HG03520 (cell line): ENCODE measurements at regions not wholly inside any gene's neighbourhood (a gene's known extent, or its start where the extent isn't known, plus 50 kb on each side); places are given as distances from the start of the nearest gene placed in this dataset.

Source experiments
- ATAC-seq: cut with Tn5 transposase; IDR thresholded peaks from one replicate; pipeline ENCODE4 v1.9.1; 2021; ENCODE audit warnings: mild to moderate bottlenecking, moderate library complexity; ENCODE audit not compliant: unreplicated experiment

DNA sequence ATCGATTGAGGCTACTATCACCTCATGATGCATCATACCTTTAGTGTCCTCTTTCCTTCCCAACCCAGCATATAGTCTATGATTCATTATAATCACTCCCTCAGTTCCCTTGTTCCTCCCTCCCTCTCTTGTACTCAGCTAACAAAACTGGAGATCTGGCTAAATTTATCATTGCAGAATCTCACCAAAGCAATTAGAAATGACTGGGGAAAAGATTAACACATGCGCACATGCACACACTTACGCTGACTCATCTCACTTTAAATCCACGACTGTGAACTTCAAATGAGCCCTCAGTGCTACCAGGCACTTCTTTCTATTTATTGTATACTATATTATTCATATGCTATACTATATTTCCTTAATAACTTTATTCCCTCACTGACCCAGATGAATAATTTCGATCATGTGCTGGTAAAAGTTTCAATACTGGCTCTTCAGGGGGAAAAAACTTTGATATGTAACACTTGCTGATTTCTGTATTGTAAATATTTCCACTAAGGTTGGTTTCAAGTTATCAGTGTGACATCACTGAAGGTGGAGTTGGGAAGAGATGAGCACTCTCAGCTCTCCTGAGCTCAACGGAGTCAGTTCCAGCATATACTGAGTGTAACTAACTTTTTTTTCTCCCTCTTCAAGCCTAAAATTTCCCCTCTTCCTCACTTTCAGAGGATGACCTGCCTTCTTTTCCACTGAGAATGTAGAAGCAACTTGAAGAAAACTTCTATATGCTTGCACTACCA, 613.7 kb upstream of the B3GALT2 start:
- ATAC-seq: no peak

DNA sequence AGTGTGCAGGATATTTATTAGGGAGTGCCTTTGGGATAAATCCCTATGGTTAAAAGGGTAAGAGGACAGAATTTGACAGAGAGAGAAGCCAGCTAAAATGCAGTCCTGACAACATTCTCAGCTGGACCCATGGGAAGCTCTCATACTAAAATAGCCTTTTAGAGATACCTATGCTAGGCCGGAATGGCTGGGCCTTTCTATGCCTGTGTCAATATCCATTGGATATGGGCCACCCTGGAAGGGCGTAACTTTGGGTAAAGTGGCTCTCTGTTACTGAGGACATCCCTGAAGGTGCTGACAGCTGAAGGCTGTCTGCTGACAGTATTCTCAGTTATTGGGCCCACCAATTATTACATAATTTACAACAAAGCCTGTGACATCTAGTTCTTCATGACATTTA, 613.0 kb upstream of the B3GALT2 start:
- ATAC-seq: no peak

DNA sequence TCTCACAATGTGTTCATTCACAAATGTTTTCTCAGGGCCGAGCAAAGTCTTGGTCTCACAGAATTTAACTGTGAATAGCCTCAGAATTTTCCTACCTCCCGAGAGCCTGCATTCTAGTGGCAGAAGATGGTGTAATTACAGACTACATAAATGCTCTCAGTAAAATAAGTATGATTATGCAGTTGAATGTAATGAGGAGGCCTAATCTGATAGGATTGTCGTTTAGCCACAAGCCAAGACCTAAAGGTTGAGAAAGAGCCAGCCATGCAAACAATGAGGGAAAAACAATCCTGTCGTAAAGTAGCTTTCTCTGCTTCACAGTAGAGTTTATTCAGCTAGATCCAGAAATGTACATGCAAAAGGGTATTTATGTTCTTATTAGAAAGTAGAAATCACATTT, 607.8 kb upstream of the B3GALT2 start:
- ATAC-seq: no peak

DNA sequence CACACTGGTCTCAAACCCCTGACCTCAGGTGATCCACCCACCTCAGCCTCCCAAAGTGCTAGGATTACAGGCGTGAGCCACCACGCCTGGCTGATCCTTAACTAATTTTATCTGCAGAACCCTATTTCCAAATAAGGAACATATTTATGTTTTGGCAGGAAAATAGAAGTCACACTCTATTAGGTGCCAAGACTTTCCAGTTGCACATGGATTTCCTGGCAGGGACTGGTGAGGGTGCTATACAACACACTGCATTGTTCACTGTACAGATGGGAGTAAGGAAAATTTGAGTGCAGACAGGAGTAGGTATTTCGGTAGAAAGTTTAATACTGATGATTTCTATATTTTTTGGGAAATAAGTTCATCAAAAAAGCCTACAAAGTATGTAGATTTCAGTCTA, 605.3 kb upstream of the B3GALT2 start:
- ATAC-seq: no peak

DNA sequence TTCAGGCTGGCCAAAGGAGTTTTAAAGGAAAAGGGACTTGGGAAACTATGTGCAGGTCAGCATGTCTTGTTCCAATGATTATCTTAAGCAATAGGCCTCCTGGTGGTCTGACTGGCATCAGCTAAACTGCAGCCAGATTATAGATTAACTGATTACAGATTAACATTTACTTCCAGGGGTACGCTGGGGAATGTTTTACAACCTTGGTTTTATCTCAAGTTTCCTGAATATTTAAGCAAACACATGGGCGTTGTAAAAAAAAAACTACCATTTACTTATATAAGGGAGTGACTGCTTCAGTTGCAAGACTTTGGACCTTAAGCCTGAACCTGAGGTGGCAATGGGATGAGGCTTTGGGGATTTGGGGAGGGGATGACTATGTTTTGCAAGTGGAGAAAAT, 600.6 kb upstream of the B3GALT2 start:
- ATAC-seq: no peak

DNA sequence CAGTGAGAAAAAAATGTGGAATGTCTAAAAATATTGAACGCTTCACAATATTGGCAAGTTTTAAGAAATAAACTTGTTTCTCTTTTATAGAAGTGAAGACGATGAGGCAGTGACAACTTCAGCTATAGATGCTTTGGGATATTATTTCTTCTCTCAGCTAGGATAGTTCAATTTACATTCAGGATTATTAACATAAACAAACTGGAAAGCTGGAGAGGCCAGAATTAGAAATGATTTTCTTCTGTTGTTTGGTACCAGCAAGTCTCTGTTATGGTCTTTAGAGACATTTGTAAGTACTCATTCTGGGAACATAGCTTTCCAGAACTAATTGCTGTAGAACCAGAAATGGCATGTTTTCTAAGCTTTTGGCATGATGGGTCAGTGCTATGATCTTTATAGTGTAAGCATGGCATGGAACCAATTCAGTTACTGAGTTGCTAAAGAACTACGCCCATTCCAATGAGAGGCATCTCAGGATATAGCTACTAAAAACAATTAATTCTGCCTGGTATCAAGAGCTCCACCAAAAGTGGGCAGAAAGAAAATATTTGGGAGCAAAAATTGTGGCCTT, 599.5 kb upstream of the B3GALT2 start:
- no peak for ATAC-seq

DNA sequence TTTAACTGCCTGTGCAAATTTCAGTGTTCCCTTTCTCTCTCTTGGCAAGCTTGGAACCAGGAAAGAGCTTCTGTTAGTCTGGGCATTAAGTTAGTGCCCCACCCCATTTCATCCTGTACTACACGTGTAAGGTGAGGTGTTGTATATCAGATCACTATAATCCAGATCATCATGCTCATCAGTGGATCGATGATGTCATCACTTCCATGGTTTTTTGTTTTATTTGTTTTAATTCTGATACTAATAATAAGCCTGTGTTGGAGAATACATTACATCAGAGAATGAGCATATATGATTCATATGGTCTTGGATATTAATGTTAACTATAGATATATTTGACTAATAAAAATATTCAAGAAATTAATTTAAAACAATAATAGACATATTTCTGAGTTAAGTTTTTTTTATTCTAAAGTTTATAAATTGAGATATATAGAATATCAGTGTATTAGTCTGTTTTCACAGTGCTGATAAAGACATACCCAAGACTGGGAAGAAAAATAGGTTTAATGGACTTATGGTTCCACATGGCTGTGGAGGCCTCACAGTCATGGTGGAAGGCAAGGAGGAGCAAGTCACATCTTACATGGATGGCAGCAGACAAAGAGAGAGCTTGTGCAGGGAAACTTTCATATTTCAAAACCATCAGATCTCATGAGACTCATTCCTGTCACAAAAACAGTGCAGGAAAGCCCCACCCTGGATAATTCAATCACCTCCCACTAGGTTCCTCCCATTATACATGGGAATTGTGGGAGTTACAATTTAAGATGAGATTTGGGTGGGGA, 588.3 kb upstream of the B3GALT2 start:
- no peak for ATAC-seq

DNA sequence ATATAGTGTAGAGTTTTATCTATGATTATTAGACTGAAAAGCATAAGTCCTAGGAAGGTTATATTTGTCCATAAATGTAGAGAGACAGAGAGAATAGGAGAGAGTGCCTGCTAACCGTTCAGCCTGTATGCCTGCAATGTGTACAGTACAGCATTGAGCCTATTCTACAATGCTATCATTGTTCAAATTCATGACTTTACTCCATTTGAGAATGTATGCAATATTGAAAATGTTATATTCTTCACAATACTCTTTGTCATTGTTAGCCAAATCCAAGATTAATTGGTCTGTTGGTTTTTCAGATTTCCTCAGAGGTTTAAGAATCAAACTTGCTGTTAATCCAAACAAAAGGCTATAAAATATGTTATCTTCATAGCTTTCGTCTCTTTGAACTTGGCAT, 585.2 kb upstream of the B3GALT2 start:
- no peak for ATAC-seq

DNA sequence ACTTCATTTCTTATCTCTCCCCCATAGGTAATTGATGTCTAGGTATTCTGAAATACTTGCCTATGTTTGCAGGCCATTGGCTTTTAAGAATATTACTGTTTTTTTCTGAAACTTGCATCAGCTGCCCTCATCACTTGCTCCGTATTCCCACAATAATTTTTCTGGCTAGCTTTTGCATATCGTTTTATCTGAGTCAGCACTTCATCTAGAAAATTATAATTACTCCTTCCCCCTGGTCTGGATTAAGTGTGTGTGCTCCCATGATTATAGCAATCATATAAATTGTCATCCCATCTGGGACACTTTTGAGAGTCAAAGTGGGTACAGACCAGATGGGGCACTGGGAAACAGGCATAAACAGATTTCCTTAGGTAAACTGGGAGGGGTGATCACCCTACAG, 583.2 kb upstream of the B3GALT2 start:
- ATAC-seq: no peak

DNA sequence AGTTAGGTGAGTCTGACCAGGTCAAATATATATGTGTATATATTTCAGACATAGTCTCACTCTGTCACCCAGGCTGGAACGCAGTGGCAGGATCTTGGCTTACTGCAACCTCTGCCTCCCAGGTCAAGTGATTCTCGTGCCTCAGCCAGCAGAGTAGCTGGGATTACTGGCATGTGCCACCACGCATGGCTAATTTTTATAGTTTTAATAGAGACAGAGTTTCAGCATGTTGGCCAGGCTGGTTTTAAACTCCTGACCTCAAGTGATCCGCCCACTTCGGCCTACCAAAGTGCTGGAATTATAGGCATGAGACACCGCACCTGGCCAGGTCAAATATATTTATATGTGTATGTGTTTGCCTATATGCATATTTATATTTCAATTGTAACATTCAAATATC, 581.5 kb upstream of the B3GALT2 start:
- ATAC-seq: no peak

DNA sequence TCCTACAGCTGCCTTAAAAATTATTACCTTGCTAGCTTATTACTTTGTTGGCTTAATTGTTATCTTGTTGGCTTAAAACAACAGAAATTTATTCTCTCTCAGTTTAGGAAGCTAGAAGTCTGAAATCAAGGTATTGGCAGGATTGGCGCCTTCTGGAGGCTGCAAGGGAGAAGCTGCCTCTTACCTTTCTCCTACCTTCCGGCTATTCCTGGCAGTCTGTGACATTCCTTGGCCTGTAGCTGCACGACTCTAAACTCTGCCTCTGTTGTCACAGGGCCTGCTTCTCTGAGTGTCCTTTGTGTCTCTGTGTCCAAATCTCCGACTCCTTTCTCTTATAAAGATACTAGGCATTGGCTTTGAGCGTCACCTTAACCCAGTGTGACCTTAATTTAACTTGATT, 579.9 kb upstream of the B3GALT2 start:
- no peak for ATAC-seq

DNA sequence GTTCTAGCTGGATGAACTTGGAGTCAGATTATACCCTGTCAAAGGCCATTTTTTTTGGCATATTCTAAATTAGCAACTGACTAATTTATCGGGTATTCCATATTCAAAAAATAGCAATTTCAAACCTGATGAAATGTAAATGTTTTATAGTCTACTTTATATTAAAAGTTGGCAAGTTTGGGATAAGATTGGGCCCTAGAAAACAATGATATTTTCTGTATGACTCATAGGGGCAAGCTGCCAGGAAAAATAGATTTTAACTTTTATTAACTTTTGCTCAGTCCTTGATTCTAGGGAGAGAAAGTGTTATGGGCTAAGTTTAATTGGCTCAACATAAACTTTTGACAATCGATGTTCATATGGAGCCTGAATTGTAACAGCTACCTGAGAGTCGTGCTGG, 576.9 kb upstream of the B3GALT2 start:
- ATAC-seq: no peak

DNA sequence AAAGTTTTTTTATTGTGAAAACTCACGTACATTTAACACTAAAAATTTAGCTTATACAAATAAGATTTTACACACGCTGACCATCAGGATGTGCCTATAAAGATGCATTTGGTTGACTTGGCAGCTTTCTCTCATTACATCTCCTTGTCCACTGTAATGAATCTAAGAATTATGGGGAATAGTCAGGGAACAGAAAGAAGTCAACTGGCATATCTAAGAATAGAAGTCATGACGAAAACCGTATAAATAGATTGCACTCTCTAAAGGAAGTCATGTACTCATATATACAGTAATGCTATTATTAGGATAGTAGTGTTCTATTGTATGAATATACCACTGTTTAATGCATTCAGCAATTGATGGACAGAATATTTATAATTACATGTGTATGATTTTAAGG, 575.8 kb upstream of the B3GALT2 start:
- ATAC-seq: no peak

DNA sequence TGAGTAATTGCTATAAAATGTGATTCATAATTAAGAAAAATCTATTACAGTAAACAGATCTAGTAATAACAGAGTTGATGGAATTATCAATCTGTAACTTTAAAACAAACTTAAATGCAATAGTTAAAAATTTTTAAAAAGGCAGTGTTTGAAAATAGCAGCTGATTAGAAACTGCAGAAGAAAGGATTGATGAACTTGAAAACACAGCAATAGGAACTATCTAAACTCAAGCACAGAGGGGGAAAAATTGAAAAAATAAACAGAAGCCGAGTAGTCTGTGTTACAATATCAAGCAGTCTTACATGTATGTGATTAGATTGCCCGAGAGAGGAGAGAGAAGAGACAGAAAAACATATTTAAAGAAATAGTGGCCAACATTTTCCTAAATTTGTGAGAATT, 569.0 kb upstream of the B3GALT2 start:
- no peak for ATAC-seq

DNA sequence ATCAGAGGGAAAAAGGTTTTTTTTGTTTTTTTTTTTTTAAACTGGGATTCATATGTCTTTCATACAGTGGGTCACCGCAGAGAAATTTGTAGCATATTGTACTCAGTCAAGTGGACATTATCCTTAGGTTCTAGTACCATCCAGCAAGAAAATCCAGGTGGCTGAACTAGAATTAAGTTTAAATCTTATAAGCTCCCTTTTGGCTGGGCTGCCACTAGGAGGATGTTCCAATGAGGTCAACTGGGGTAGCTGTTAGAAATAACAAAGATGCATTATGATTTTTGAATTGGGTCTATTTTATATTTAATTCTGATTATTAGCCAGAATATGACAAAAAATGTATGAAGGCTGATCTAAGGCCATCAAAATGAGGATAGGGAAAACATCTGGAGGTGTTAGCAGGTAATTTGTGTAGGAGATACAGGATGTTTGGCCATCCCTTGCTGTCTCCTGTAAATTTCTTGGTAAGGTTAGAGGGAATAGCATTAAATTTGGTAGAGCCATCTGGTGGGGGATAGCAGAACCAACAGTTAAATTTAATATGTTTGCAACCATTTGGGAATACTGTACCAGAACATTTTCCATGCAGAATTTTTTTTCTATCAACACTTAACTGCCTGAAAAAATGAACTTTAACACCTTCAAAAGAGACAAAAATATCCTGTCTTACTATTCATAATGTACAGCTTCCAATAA, 568.5 kb upstream of the B3GALT2 start:
- no peak for ATAC-seq

DNA sequence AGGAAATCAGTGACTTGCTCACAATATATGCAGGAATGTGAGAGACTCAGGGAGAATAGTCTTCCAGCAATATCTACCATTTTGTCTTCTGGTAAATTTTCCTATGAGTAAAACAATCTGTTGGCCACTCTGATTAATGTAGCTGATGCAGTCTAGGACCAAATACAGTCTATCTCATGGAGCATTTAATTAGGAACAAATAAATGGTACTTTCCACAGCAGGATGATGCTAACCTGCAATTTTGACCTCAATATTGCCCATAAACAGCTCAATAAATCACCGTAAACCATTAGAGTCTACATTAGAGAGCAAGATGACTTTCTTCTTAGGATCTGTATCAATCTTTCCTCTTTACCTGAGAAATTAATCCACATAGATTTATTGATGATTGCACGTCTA, 567.7 kb upstream of the B3GALT2 start:
- ATAC-seq: no peak

DNA sequence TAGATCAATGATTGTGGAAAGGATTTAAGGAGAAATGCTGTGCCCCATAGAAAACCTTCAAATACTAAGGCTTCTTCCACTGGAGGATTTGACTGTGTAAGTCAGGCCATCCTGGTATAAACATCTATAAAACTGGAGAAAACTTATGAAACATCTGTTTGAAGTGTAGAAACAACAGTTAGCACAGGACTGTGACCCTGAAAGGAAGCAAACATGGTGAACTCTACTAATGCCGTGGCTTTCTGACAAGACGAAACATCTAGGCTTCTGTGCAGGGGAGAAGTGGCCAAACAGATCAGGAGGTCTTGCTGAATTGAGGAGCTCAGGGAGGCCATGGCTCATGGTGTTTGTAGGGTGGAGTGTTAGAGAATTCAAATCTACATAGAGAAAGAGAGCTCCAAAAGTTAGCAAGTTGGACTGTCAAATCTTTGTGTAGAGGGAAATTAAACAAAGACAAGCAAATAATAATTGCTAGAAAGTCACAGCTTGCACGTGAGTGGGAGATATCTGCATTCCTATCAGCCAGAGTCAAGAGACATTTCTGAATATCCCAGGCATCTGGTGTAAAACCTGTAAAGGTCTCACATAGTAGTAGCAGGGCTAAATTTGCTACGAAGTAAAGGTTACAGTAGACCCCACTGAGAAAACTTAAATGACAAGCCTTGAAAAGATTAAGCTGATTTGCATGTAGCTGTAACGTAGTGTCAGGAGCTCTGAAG, 566.8 kb upstream of the B3GALT2 start:
- no peak for ATAC-seq

DNA sequence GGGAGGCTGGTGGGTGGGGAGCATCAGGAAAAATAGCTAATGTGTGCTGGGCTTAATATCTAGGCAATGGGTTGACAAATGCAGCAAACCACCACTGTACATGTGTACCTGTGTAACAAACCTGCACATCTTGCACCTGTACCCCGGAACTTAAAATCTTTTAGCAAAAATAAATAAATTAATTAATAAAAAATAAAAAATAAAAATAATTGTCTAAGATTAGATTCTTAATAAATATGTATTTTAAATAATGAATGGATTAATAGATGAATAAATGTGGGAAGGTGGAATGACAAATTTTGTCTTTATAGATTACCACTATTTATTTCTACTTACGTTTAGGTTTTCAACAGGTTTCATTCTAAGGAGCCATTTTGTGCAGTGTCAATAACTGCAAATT, 563.5 kb upstream of the B3GALT2 start:
- no peak for ATAC-seq

DNA sequence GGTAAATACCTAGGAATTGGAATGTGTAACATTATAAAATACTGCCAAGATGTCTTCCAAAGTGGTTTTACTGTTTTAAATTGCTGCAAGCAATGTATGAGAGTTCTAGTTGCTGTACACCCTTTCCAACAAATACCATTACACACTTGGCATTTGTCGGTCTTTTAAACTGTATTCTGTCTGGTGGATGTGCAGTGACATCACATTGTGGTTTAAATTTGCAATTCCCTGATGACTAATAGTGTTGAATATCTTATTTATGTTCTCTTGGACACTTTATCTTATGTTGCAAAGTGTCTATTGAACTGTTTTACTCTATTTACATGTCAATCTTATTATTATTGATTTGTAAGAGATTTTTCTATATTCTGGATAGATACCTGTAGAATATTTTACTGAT, 561.2 kb upstream of the B3GALT2 start:
- no peak for ATAC-seq

DNA sequence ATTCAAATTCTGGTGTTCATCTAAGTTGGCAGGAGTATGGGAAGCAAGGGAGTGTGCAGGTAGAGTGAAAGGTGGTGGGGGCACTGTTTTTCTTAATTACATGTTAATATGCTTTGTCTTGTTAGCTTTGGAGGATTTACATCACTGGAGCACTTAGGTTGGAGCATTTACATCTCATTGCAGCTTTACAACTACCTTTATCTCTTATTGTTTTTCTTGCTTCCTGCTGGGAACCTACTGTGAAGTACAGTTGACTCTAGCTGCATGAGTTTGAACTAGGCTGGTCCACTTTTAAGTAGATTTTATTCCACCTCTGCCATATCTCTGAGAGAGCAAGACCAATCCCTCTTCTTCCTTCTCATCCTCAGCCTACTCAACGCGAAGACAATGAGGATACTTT, 554.8 kb upstream of the B3GALT2 start:
- no peak for ATAC-seq

DNA sequence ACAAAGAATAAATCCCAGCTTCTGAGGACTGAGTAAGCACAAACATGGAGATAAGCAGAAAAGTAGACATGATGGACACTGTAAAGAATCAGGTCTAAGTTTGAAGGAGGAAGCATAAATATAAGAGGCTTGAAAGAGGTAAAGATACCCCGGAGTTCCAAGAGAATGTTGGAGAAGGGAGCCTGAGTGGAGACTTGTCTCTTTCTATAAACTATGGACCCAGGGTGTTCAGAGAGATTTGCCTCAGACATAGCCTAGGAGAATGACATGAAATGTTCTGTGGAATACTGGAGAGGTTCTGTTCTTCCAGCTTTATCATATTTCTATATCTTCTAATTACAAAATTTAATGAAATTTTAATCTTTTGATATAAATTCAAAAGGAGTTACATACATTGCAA, 554.3 kb upstream of the B3GALT2 start:
- ATAC-seq: no peak
